Gastrocnemius medialis (tissue), 4 donors: ENCODE measurements at regions not wholly inside any gene's neighbourhood (a gene's known extent, or its start where the extent isn't known, plus 50 kb on each side); places are given as distances from the start of the nearest gene placed in this dataset.

Experiments
- POLR2A ChIP-seq, 2 donors: fragments of 450-650 bp; IDR thresholded peaks; one replicate each; pipeline ENCODE4 v1.6.1; 2017; ENCODE audit warnings: antibody characterized with exemption in 2 of 2, mild to moderate bottlenecking in 2 of 2, moderate library complexity in 2 of 2
- TF ChIP-seq, protein P1 (sequence below), 5 experiments: fragments of 450-650 bp in 3 of 5; fragments of 200-600 bp in 2 of 5; sonication (generic) in 2 of 5; IDR thresholded peaks in 4 of 5; conservative IDR thresholded peaks in 1 of 5; 1 replicate in 4 of 5; 2 replicates in 1 of 5; pipeline ENCODE4 v1.5.1; 2016 to 2019; ENCODE audit warnings: antibody characterized with exemption in 5 of 5, mild to moderate bottlenecking in 3 of 5, moderate library complexity in 3 of 5

DNA sequence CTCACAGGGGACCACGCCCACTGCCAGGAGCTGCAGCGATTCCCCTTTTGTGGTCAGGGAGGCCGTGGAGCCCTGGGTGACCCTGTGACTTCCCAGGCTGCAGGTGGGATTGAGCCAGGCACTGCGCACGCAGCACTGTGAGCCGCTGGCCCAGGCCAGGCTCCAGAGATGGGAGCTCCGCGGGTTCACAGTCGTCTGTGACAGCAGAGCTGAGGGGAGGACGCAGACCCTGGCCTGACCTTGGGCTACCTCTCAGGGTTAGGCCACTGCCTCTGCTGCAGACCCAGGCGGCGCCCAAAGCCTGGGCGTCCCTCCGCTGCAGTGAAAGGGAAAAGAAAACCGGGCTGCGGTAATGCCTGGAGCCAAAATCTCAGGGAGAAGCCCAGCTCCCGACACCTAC, 107.5 kb upstream of the GPR26 start:
- TF ChIP-seq, protein P1, sequence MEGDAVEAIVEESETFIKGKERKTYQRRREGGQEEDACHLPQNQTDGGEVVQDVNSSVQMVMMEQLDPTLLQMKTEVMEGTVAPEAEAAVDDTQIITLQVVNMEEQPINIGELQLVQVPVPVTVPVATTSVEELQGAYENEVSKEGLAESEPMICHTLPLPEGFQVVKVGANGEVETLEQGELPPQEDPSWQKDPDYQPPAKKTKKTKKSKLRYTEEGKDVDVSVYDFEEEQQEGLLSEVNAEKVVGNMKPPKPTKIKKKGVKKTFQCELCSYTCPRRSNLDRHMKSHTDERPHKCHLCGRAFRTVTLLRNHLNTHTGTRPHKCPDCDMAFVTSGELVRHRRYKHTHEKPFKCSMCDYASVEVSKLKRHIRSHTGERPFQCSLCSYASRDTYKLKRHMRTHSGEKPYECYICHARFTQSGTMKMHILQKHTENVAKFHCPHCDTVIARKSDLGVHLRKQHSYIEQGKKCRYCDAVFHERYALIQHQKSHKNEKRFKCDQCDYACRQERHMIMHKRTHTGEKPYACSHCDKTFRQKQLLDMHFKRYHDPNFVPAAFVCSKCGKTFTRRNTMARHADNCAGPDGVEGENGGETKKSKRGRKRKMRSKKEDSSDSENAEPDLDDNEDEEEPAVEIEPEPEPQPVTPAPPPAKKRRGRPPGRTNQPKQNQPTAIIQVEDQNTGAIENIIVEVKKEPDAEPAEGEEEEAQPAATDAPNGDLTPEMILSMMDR (IDR thresholded peaks at IDR 0.05 in 4 of 5, conservative IDR thresholded peaks at IDR 0.05 in 1 of 5) = no peak
- no peak for TF ChIP-seq POLR2A (IDR thresholded peaks at IDR 0.05)
